HG03045 (cell line): ENCODE measurements at regions not wholly inside any gene's neighbourhood (a gene's known extent, or its start where the extent isn't known, plus 50 kb on each side); places are given as distances from the start of the nearest gene placed in this dataset.

Source experiments
- ATAC-seq: cut with Tn5 transposase; IDR thresholded peaks from one replicate; pipeline ENCODE4 v1.9.1; 2021; ENCODE audit warnings: mild to moderate bottlenecking, moderate library complexity; ENCODE audit not compliant: unreplicated experiment

DNA sequence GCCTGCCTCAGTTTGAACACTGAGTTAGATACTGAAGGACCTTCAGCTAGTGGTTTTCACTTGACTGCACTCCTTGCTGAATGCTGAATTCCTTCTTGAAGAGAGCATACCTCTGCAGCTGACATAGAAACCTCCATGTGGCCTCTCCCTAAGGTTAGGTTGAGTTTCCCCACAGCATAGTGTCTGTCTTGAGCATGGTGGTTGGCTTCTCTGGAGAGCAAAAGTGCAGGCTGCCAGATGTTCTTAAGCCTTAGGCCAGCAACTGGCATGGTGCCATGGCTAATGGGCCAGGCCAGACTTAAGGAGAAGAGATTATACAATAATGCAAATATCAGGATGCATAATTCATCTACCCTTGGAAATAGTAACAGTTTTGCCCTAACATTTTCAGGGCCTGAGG, 545.6 kb upstream of the ZNF385D start:
- ATAC-seq = no peak

DNA sequence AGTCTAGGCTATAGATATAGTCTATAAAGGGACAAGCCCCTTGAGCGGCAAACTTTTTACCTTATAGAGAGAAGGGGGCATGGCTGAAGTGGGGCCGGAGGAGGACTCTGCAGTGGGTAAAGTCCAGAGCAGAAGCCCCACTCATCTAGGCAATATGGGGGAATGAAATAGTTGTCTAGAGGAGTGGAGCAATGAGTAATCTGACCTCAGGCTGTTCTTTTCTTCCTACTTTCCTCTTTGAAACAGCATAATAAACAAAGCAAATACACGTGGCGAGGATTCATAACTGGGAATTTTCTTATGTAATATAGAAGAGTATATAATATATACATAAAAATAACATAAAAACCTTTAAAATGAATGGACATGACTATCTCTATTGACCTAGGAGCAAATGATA, 546.4 kb upstream of the ZNF385D start:
- no peak for ATAC-seq

DNA sequence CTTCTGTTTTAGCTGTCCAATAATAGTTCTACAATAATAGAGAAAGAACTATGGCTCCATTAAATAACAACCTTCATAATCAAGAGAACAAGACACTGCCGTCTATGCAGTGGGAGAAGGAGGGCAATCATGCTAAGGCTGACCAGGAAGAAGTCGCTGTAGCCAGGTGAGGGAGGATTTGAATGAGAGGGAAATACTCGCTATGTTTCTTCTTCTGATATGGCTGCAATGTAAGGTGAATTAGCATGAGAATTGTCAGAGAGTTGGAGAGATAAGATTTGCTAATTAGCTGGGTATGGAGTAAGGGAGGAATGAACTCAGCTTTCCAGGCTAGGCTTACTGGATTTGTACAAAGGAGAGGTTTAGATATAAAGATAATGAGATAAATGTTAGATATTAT, 555.4 kb upstream of the ZNF385D start:
- no peak for ATAC-seq

DNA sequence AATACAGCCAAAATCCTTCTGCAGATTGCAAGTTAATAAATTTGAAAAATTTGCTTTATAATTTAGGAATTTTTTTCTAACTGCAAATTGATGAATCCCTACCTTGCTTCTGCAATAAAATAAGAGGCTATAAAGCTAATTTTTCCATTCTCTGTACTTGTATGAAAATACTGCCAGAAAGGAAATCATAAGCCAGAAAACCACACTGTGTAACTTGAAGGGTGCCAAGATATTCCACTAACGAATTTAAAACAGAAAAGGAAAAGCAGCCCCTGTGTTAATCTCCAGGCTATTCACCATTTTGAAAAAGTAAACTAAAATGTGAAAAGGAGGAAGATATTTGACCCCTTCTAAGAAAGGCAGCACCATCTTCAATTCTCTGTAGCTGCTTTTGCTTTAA, 557.9 kb upstream of the ZNF385D start:
- ATAC-seq = no peak

DNA sequence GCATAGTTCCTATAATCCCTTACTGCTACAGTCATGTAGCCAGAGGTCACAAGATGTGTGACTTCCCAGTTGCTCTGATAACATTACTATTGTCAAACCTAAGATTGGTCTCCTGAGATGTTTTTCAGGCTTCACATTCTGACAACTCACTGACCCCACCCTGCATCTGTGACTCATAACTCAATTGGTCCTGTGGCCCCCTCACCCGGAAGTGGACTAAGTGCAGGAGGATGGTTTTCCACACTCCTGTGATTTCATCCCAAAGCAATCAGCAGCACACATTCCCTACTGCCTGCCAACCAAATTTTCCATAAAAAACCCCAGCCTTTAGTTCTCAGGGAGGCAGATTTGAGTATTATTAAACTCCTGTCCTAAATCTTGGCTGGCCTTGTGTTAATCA, 564.9 kb upstream of the ZNF385D start:
- no peak for ATAC-seq

DNA sequence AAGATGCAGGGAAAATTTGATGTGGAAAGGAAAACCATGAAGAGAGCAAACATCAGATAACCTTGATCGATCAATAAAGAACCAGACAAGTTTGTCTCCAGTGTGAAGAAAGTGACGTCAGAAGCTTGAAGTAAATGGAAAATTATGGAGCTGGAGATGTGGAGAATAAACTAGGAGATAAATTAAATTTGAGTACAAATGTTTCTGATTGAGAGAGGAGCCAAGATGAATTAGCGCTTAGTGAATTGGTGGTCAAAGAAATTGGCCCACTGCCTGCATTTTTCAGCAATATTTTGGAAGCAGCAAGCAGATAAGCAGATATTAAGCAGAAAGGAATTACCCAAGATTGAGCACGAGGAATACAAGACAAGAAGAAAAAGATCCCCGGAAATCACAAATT, 567.3 kb upstream of the ZNF385D start:
- ATAC-seq = no peak

DNA sequence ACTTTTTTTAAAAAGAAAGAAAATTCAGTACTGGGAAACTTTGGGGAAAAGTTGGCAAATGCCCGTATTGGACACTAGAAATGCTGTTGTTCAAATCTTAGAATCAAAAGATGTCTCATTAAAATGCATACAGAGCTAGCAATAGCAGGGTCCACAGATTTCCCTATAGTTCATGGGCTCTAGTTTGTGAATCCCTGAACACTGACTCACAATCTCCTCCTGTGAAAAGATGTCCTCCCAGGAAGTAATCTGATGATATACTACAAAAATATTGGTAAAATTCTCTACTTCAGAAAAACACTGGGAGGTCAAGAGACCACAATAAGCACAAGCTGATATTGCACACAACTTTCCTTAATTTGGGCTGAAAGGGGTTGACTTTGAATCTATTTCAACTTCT, 568.4 kb upstream of the ZNF385D start:
- no peak for ATAC-seq

DNA sequence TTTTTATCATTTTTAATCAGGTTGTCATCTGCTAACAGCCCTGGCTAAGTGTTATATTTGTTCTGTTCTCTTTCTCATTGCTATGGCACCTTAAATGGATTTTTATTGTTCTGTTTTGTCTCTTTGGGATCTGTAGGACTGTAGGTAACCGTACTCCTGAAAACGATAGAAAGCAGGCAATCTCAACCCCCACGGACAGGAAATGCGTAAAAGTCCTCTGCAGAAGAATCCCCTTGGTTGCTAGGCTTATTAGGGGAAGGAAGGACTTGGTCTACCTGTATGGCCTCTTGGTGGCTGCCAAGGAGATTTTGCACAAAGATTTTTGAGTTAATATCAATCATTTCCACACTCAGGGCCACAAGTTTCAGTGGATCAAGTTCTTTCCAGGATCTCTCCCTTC, 571.9 kb upstream of the ZNF385D start:
- ATAC-seq = no peak

DNA sequence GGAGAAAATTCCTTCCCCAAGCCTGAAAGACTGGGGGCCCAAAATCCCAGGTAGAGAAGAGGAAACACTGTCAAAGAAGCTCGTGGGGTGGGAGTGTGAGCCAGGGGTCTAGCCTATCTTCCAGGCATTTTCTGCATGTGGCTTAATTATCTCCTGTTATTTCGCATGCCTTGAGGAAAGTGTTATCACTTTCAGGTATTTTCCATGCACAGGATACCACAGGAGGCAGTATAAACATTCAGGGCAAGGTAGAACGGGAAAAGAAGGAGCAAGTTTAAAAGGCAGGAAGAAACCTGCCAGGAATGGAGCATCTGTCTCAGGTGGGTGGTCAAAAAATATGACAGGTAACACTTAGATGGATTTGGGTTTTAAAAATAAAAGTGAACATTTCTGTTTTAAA, 575.3 kb upstream of the ZNF385D start:
- ATAC-seq = no peak

DNA sequence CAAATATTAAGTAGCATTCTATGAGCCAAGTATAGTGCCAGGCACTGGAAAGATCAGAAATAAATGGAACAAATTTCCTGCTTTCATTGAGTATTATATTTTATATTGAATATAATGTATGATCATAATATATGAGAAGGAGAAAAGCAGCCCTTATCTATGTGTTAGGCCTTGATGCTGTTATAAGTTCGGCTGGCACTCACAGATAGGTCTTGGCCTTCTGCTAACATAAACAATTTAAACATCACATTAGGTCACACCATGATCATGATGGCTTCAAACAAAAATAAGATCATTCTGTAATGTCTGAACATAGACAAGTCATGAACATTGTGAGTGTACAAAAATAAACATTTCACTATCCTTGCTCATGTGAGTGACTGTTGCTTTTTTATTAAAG, 584.0 kb upstream of the ZNF385D start:
- no peak for ATAC-seq

DNA sequence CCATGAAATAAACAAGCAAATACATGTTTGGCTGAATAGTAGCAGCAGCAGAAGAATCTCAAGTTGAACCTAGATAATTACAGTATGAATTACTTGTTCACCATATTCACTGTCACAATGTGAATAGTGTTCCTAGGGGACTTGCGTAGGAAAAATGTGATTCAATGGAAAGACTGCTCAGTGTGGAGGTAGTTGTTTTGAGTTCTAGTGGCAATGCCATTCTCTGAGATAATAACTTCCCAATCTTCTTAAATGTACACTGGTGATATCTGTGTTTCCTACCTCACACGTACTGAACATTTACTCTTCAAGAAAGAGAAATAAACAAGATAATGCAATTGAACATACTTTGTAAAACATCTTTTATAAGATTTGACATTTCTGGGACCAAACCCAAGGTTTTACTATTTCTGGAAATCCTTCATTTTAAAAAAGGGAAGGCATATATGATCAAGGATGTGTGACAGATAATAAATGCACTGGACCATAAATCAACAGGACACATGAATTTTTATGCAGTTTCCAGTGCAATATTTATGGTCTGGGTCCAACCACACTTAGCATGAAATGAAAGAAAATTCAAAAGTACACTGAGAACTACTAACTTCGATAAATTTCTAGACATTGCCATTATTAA, 598.3 kb upstream of the ZNF385D start:
- ATAC-seq = no peak

DNA sequence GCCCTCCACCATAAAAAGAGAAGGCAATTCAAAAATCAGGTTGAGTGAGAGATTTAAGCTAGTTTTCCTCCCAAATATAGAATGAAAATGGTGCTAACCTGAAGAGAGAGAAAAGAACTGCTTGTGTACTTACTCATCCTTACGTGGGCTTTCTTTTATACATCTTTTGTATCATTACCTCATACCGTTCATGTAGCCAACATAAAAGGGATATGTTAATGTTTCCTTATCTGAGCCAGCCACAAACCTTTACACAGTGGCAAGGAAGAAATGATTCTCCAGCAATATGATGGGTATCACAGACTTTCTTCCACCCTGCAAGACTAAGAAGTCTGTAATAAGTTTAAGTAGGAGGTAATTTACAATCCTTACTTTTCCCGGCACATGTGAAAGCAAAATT, 600.8 kb upstream of the ZNF385D start:
- no peak for ATAC-seq

DNA sequence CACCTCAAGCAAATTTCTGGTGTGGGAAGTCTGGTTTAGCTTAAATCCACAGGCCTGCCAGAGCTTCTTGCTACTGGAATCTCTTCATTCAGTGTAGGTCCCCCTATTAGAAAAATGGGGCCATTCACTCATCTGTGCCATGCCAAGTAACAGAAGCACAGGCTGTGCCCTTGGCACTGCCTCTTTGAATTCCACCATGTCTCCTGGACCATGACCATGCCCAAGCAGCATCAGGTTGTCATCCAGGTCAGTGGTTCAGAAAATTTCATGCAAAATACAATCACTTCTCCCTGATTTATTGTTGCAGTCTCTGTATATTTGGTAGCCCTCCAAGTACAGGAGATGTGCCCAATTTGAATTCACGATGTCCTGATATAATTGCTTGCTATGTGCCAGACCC, 602.1 kb upstream of the ZNF385D start:
- no peak for ATAC-seq

DNA sequence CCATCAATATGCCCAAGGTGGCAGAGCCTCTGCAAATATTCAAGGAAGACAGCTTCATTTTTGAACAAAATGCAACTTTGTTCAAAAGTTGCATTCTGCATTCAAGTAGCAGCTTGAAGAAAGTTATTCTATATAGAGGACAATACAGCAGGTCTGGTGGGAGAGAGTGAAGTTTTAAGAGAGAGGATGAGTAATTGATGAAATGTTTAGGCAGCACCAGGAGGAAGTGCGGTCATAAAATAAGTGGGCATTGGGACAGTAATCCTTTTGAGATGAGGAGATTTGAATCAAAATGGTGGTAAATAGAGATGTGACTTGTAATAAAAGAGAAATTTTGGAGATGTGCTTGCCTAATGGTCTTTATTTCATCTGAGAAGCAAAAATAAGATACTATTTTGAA, 607.3 kb upstream of the ZNF385D start:
- no peak for ATAC-seq

DNA sequence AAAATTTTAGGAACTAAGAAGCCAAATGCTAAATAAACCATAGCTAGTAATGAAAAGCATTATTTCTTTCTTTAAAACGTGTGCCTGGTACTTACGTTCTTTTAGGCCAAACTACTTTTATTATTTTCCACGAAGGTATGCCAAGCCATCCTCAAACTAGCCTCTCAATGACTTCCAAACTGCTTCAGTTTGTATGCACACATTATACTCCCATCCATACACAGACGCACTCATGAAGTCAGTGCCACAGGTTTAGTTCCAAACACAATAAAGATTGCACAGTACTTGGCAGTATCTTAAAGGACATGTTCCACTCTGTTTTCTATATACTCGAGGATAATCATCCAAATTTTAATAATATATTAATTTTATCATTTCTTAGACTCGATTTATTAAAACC, 609.2 kb upstream of the ZNF385D start:
- no peak for ATAC-seq

DNA sequence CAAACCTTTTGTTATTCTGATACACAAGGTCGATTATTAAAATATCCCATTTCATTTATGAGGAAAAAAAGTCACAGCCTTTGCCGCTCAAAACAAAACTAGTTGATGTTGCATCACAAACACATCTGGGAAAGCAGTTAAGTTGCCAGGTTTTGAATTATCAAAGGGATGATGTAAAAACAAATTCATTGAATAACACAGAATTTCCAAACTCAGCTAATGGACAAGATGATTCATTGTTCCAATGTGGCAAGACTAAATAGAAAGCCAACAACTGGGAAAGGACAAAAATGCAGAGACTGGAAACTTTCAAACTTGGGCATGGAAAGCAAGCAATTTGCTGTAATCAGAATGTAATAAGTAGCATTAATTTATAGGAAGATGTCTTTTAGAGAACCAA, 610.0 kb upstream of the ZNF385D start:
- ATAC-seq = no peak

DNA sequence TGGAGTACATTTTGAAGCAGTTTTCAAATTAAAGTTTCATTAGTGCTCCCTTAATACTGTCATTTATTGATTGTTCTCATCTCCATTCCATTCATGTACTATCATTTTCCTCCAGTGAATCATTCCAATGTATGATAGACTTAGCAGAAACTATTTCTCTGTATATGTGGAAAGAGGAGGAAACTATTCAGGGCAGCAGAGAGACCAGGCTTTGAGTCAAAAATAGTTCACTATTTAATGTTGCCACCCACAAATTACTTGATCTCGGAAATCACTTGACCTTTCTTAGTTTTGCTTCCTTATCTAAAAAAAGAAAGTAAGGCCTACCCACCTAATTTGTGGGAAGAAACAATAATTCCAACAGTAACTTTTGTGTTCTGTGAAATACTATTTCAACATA, 610.5 kb upstream of the ZNF385D start:
- ATAC-seq = no peak

DNA sequence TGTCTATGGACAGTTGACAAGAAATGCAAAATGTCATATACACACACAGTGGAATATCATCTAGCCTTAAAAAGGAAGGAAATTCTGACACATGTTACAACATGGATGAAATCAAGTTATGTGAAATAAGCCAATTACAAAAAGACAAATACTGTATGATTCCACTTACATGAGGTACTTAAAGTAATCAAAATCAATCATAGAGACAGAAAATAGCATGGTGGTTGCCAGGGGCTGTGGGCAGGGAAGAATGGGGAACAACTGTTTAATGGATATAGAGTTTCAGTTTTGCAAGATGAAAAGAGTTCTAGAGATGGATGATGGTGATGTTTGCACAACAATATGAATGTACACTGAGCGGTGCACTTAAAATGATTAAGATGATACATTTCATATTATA, 613.8 kb upstream of the ZNF385D start:
- ATAC-seq = no peak

DNA sequence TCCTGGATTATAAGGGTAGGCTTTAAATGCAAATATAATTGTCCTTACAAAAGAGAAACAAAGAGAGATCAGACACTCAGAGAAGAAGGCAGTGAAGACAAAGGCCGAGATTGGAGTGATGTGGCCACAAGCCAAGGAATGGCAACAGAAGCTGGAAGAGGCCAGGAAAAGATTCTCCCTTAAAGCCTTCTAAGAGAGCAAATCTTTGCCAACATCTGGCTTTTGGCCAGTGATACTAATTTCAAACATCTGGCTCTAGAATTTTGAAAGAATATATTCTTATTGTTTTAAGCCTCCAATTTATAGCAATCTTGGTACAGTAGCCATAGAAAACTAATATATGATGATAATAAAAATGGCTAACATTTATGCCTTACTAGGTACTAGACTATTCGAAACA, 615.8 kb upstream of the ZNF385D start:
- ATAC-seq = no peak

DNA sequence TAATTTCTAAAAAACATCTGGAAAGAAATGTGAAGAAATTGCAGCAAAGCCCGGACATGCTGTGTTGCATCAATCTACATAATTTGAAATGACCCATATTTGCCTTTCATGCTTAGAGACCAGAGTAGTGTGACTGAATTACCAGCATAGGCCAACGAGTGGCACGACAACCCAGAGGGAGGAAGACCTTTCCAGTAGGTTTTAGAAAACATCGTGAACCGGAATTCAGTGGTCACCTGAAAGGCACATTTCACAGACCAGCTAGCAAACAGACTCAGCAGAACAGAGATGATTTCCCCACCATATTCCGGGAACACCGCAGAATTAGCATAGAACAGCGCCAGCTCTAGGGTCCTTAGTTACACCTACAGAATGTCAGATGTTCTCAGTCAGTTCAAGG, 620.0 kb upstream of the ZNF385D start:
- no peak for ATAC-seq

DNA sequence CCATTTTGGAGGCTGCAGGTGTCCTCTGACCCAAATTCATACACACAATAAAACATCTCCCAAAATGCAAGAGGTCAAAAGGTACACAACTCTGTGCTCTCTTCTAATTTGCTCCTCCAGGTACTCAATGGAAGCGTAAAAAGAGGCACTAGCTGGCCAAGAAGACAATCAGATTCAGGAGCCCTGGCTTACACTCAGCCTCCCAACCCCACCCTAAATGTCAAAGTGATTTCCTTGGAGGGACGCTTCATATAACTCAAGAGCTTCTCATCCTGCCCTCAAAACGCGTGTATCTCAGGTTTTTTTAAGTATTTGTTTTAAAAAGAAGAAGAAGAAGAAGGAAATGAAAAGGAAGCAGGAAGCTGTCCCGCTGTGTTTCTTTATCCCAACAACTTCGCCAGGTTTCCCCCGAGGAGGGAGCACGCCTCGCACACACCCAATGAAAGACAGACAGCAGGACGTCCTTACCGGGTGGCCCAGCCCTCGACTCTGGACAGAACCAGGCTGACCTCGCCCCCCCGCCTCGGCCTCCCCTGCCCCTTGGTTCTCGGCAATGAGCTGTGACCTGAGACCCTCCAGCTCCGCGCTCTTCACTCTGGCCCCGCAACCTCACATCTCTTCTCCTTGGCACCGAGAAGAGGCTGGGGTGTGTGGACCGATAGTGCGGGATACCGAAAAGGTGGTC, 620.7 kb upstream of the ZNF385D start:
- no peak for ATAC-seq

DNA sequence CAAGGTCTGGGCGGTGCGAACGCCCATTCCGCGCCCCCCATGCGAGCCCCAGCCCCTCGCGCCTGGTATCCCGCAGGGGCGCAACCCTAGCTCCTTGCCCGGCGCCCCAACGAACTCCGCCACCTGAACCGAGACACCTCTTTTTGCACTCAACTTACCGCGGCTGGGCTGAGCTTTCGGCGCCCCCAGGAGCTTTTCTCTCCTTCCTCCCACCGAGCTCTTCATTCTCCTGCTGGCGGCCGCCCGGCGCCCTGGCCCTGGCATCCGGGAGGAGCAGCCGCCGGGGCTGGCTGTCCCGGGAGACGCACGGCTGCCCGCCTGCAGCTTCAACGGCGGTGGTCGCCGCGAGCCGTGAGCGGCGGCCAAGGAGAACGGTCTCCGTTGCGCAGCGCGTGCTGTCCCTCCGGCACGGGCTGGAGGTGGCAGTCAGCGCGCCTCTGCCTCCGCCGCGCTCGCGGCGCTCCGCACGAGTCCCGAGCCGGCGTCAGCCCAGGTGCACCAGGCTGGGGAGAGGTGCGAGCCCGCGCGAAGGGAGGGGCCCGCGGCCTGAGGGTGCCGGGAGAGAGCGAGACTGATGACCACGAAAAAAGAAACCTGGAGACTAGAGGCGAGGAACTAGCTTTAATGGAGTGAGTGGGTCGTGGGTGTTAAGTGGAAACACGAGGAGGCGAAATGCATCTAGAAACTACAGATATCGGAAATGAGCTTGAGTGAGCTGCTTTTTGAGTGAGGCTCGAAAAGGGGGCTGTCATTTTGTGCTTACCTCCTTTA, 621.5 kb upstream of the ZNF385D start:
- ATAC-seq = no peak
